ENCODE measurements at regions not wholly inside any gene's neighbourhood (a gene's known extent, or its start where the extent isn't known, plus 50 kb on each side); places are given as distances from the start of the nearest gene placed in this dataset.

DNA sequence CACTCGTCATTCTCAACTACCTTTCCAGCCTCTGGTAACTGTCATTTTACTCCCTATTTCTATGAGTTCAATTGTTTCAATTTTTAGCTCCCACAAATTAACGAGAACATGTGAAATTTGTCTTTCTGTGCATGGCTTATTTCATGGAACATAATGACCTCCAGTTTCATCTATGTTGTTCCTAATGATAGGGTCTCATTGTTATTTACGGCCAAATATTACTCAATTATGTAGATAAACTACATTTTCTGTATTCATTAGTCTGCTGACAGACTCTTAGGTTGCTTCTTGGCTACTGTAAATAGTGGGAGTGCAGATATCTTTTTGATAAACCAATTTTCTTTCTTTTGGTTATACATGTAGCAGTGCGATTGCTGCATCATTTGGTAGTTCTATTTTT is 374.9 kb upstream of the ROBO1 start:
- Histone ChIP-seq H3F3A (ENCODE audit: insufficient read depth) (no peaks in the 10 kb centered on the region), H3K79me2 (ENCODE audit: insufficient read depth) (no peaks in the 10 kb centered on the region), H3K9me3 (ENCODE audit: low read depth) (no peaks in the 10 kb centered on the region), H3K9ac (no peak overlapping the region), H3K36me3 (ENCODE audit: low read depth) (no peaks in the 10 kb centered on the region), H3K27me3 (replicated peaks; ENCODE audit: insufficient read depth) (no peaks in the 10 kb centered on the region), H3K9me2 (ENCODE audit: insufficient read depth) (no peaks in the 10 kb centered on the region), H4K20me1 (ENCODE audit: insufficient read depth) (no peaks in the 10 kb centered on the region), H3K4me3 (no peak overlapping the region), H2AFZ (no peak overlapping the region), H3K4me2 (ENCODE audit: unreplicated experiment) (no peak overlapping the region), H3K27ac (no peak overlapping the region), H3K4me1 (ENCODE audit: insufficient read depth) (no peaks in the 10 kb centered on the region)
- in situ Hi-C loops (cut with MboI) = no loop called here
- DNase-seq = no peak
- 14 to 25% methylated on average over 4 of the region's 4 CpGs for WGBS, 2 experiments (ENCODE audit: low coverage in 1 of 2, low lambda C conversion rate in 2 of 2, missing lambda C conversion rate in 2 of 2)
- TF ChIP-seq EZH2phosphoT487 (IDR thresholded peaks at IDR 0.05; ENCODE audit: insufficient read depth, low read depth) (no peak), EZH2 (IDR thresholded peaks at IDR 0.05; ENCODE audit: insufficient read depth, poor library complexity, severe bottlenecking) (no peak)

DNA sequence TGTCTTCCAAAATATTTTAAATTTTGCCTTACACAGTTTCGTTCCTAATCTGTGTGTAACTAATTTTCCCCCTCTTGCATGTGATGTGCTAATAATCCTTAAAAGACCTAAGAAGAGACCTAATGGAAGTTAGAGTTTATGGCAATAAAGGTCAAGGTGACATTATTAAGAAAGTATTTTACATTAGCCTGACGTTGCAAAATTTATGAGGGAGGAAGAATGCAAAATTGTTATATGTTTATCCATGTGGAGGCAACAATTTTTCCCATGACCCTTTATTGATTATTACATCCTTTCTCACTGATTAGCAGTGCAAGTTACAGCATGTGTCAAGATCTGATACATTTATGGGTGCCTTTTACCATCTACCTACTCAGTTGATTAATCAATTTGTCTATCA is 373.8 kb upstream of the ROBO1 start:
- Histone ChIP-seq H3K9me2 (ENCODE audit: insufficient read depth) (no peaks in the 10 kb centered on the region), H3K4me3 (no peak overlapping the region), H2AFZ (no peak overlapping the region), H3K9me3 (ENCODE audit: low read depth) (no peaks in the 10 kb centered on the region), H3K4me2 (ENCODE audit: unreplicated experiment) (no peak overlapping the region), H3K27me3 (replicated peaks; ENCODE audit: insufficient read depth) (no peaks in the 10 kb centered on the region), H3K36me3 (ENCODE audit: low read depth) (no peaks in the 10 kb centered on the region), H4K20me1 (ENCODE audit: insufficient read depth) (no peaks in the 10 kb centered on the region), H3K79me2 (ENCODE audit: insufficient read depth) (no peaks in the 10 kb centered on the region), H3F3A (ENCODE audit: insufficient read depth) (no peaks in the 10 kb centered on the region), H3K9ac (no peak overlapping the region), H3K4me1 (ENCODE audit: insufficient read depth) (no peaks in the 10 kb centered on the region), H3K27ac (no peak overlapping the region)
- no peak for TF ChIP-seq EZH2 (IDR thresholded peaks at IDR 0.05; ENCODE audit: insufficient read depth, poor library complexity, severe bottlenecking)
- 12 to 14% methylated on average over 2 of the region's 2 CpGs for whole genome bisulfite sequencing, 2 experiments (ENCODE audit: low coverage in 1 of 2, low lambda C conversion rate in 2 of 2, missing lambda C conversion rate in 2 of 2)
- in situ Hi-C loops (cut with MboI) = no loop called here
- no peak for DNase-seq

DNA sequence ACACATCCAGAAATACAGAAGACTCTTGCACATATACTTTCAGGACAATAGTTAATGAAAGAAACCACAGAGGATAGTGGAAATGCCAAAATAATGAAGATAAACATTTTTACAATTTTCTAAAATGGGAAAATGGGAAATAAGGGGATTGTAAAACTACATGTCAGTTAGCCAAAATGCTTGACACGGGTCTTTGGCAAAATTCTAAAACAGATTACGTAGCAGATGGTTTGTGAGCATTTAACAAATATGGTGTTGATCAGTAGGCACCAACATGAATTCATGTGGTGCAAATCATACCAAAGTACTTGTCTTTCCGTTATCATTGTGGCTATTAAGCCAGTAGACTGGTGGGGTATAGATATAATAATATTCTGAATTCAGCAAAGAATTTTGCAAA is 348.5 kb upstream of the ROBO1 start:
- H3K4me1 ChIP-seq (ENCODE audit: insufficient read depth) = no peaks in the 10 kb centered on the region
- no peak overlapping the region for H3K4me3 ChIP-seq
- no peaks in the 10 kb centered on the region for H3K36me3 ChIP-seq (ENCODE audit: low read depth)
- H3K27ac ChIP-seq = no peak overlapping the region
- H3K9me2 ChIP-seq (ENCODE audit: insufficient read depth) = no peaks in the 10 kb centered on the region
- H3F3A ChIP-seq (ENCODE audit: insufficient read depth) = no peaks in the 10 kb centered on the region
- no peak overlapping the region for H2AFZ ChIP-seq
- no peak for DNase-seq
- no peak overlapping the region for H3K4me2 ChIP-seq (ENCODE audit: unreplicated experiment)
- H4K20me1 ChIP-seq (ENCODE audit: insufficient read depth) = no peaks in the 10 kb centered on the region
- no peak overlapping the region for H3K9ac ChIP-seq
- TF ChIP-seq EZH2 (IDR thresholded peaks at IDR 0.05; ENCODE audit: insufficient read depth, poor library complexity, severe bottlenecking) (no peak), EZH2phosphoT487 (IDR thresholded peaks at IDR 0.05; ENCODE audit: insufficient read depth, low read depth) (no peak)
- in situ Hi-C loops (cut with MboI) = no loop called here
- H3K79me2 ChIP-seq (ENCODE audit: insufficient read depth) = no peaks in the 10 kb centered on the region
- 4 to 6% methylated on average over 3 of the region's 3 CpGs for WGBS, 2 experiments (ENCODE audit: low coverage in 1 of 2, low lambda C conversion rate in 2 of 2, missing lambda C conversion rate in 2 of 2)
- peaks cover 3% of the 10 kb centered on the region for H3K9me3 ChIP-seq (ENCODE audit: low read depth)
- H3K27me3 ChIP-seq (replicated peaks; ENCODE audit: insufficient read depth) = no peaks in the 10 kb centered on the region

DNA sequence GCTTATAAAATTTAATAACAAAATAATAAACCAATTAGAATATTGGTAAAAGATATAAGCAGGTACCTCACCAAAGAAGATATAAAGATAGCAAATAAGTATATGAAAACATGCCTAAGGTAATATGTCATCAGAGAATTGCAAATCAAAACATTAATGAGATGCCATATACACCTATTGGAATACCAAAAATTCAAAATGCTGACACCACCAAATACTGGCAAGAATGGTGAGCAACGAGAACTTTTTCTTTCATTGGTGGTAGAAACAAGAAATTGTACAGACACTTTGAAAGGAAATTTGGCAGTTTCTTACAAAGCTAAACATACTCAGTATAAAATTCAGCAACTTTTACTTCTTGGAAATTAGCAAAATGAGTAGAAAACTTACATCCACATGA is 346.9 kb upstream of the ROBO1 start:
- no peaks in the 10 kb centered on the region for H3K36me3 ChIP-seq (ENCODE audit: low read depth)
- H3K9ac ChIP-seq = no peak overlapping the region
- in situ Hi-C loops (cut with MboI) = no loop called here
- H3F3A ChIP-seq (ENCODE audit: insufficient read depth) = no peaks in the 10 kb centered on the region
- H3K27me3 ChIP-seq (replicated peaks; ENCODE audit: insufficient read depth) = no peaks in the 10 kb centered on the region
- H4K20me1 ChIP-seq (ENCODE audit: insufficient read depth) = no peaks in the 10 kb centered on the region
- H3K4me1 ChIP-seq (ENCODE audit: insufficient read depth) = no peaks in the 10 kb centered on the region
- 5 to 12% methylated on average over 1 of the region's 1 CpG for WGBS, 2 experiments (ENCODE audit: low coverage in 1 of 2, low lambda C conversion rate in 2 of 2, missing lambda C conversion rate in 2 of 2)
- no peak overlapping the region for H3K27ac ChIP-seq
- no peak for DNase-seq
- H3K9me2 ChIP-seq (ENCODE audit: insufficient read depth) = no peaks in the 10 kb centered on the region
- peaks cover 3% of the 10 kb centered on the region for H3K9me3 ChIP-seq (ENCODE audit: low read depth)
- H3K4me3 ChIP-seq = no peak overlapping the region
- no peak overlapping the region for H3K4me2 ChIP-seq (ENCODE audit: unreplicated experiment)
- H3K79me2 ChIP-seq (ENCODE audit: insufficient read depth) = no peaks in the 10 kb centered on the region
- no peak for TF ChIP-seq EZH2phosphoT487 (IDR thresholded peaks at IDR 0.05; ENCODE audit: insufficient read depth, low read depth)
- no peak for TF ChIP-seq EZH2 (IDR thresholded peaks at IDR 0.05; ENCODE audit: insufficient read depth, poor library complexity, severe bottlenecking)
- no peak overlapping the region for H2AFZ ChIP-seq

DNA sequence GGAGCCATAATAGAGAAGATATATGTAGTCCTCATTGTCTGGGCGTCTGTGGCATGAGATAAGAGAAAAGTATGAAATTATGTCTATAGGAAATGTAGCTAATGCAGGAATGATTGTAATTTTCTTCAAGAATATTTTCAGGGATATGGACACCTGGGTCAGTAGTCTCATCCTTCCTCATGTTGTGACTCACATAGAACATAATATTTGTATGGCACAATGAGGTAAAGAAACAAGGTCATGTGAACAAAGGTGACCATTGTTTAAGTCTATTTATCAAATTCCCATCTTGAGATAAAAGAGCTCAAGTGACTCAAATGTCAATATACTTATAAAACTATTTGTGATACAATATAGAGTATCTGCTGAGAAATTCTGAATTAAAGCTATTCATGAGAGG is 345.5 kb upstream of the ROBO1 start:
- H3K4me2 ChIP-seq (ENCODE audit: unreplicated experiment) = no peak overlapping the region
- no peaks in the 10 kb centered on the region for H3K27me3 ChIP-seq (replicated peaks; ENCODE audit: insufficient read depth)
- no peaks in the 10 kb centered on the region for H3F3A ChIP-seq (ENCODE audit: insufficient read depth)
- no peaks in the 10 kb centered on the region for H3K9me2 ChIP-seq (ENCODE audit: insufficient read depth)
- TF ChIP-seq EZH2 (IDR thresholded peaks at IDR 0.05; ENCODE audit: insufficient read depth, poor library complexity, severe bottlenecking) (no peak), EZH2phosphoT487 (IDR thresholded peaks at IDR 0.05; ENCODE audit: insufficient read depth, low read depth) (no peak)
- no peak overlapping the region for H3K4me3 ChIP-seq
- no peak overlapping the region for H3K9ac ChIP-seq
- DNase-seq = no peak
- H2AFZ ChIP-seq = no peak overlapping the region
- peaks cover 3% of the 10 kb centered on the region for H3K9me3 ChIP-seq (ENCODE audit: low read depth)
- 5 to 10% methylated on average over 1 of the region's 1 CpG for WGBS, 2 experiments (ENCODE audit: low coverage in 1 of 2, low lambda C conversion rate in 2 of 2, missing lambda C conversion rate in 2 of 2)
- in situ Hi-C loops (cut with MboI) = no loop called here
- no peaks in the 10 kb centered on the region for H4K20me1 ChIP-seq (ENCODE audit: insufficient read depth)
- H3K79me2 ChIP-seq (ENCODE audit: insufficient read depth) = no peaks in the 10 kb centered on the region
- no peak overlapping the region for H3K27ac ChIP-seq
- H3K36me3 ChIP-seq (ENCODE audit: low read depth) = no peaks in the 10 kb centered on the region
- no peaks in the 10 kb centered on the region for H3K4me1 ChIP-seq (ENCODE audit: insufficient read depth)
